Lower lobe of right lung (tissue), 2 donors: ENCODE measurements at regions not wholly inside any gene's neighbourhood (a gene's known extent, or its start where the extent isn't known, plus 50 kb on each side); places are given as distances from the start of the nearest gene placed in this dataset.

Experiments
- ATAC-seq, 2 donors: fragments of 200-7000 bp; cut with Tn5 transposase; one replicate each; pipeline ENCODE4 v1.9.1; 2020 to 2022; ENCODE audit warnings: mild to moderate bottlenecking in 2 of 2, moderate library complexity in 2 of 2
- DNase-seq: peaks from one replicate; pipeline ENCODE4 v3.0.0-alpha.2; 2020
- H3K27ac ChIP-seq: fragments of 200-600 bp; one replicate; pipeline ENCODE4 v1.8.0; 2022
- H3K27me3 ChIP-seq: fragments of 200-600 bp; one replicate; pipeline ENCODE4 v1.8.0; 2022; ENCODE audit warnings: low read depth
- H3K36me3 ChIP-seq: fragments of 200-600 bp; one replicate; pipeline ENCODE4 v1.8.0; 2022; ENCODE audit warnings: mild to moderate bottlenecking
- H3K4me1 ChIP-seq: fragments of 200-600 bp; one replicate; pipeline ENCODE4 v1.8.0; 2022
- H3K4me3 ChIP-seq: fragments of 200-600 bp; one replicate; pipeline ENCODE4 v1.8.0; 2022; ENCODE audit warnings: mild to moderate bottlenecking
- H3K9me3 ChIP-seq: fragments of 200-600 bp; one replicate; pipeline ENCODE4 v1.8.0; 2022
- intact Hi-C: fragments of 100-400 bp; cut with DNase I; formaldehyde crosslinking; loops from one replicate; pipeline ENCODE4 v1.11.0; 2022
- TF ChIP-seq, protein P1 (sequence below): fragments of 200-600 bp; IDR thresholded peaks from one replicate; pipeline ENCODE4 v1.8.0; 2022; ENCODE audit warnings: antibody characterized with exemption, mild to moderate bottlenecking
- donor health status: DM: no; HTN: yes; CAD: no; lungs with severe emphysema.

DNA sequence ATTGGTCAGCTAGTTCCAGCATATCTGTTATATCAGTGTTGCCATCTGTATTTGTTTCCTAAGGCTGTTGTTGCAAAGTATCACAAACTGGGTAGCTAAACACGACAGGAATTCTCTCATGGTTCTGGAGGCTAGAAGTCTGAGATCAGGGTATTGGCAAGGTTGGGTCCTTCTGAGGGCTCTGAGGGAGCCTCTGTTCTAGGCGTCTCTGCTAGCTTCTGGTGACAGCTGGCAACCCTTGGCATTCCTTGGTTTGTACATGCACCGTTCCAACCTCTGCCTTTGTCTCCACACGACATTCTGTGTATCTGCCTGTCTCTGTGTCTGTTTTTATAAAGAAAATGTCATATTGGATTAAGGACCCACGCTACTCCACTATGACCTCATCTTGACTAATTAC, 219.9 kb upstream of the NLRP1 start:
- DNase-seq (no peak), ATAC-seq (no peak)
- Histone ChIP-seq H3K27me3 (no peaks in the 10 kb centered on the region), H3K36me3 (no peaks in the 10 kb centered on the region), H3K27ac (no peak overlapping the region), H3K9me3 (peaks cover 9% of the 10 kb centered on the region), H3K4me1 (no peaks in the 10 kb centered on the region), H3K4me3 (no peak overlapping the region)
- intact Hi-C loops = no loop called here
- TF ChIP-seq, protein P1, sequence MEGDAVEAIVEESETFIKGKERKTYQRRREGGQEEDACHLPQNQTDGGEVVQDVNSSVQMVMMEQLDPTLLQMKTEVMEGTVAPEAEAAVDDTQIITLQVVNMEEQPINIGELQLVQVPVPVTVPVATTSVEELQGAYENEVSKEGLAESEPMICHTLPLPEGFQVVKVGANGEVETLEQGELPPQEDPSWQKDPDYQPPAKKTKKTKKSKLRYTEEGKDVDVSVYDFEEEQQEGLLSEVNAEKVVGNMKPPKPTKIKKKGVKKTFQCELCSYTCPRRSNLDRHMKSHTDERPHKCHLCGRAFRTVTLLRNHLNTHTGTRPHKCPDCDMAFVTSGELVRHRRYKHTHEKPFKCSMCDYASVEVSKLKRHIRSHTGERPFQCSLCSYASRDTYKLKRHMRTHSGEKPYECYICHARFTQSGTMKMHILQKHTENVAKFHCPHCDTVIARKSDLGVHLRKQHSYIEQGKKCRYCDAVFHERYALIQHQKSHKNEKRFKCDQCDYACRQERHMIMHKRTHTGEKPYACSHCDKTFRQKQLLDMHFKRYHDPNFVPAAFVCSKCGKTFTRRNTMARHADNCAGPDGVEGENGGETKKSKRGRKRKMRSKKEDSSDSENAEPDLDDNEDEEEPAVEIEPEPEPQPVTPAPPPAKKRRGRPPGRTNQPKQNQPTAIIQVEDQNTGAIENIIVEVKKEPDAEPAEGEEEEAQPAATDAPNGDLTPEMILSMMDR = no peak

DNA sequence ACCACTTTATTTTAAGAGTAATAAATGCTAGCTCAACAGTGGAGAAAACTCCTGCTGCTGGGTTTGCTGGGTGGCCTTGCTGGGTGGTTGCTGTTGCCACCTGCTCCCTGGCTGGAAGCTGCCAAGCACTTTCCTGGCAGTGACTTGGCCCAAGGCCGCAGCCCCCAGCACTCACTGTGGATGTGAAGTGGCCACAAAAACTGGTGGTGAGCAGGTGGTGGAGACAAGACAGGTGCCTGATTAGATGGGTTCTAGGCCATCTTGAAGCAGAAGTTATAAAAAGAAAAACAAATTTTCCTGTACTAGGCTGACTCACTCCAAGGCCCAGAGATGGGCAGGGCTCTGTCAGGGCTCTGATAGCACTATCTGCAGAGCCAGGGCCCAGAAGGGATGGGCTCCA, 224.7 kb upstream of the NLRP1 start:
- Histone ChIP-seq H3K27me3 (no peaks in the 10 kb centered on the region), H3K4me3 (no peak overlapping the region), H3K4me1 (no peaks in the 10 kb centered on the region), H3K27ac (no peak overlapping the region), H3K9me3 (peaks cover 29% of the 10 kb centered on the region), H3K36me3 (no peaks in the 10 kb centered on the region)
- intact Hi-C loops = no loop called here
- TF ChIP-seq, protein P1 = no peak
- ATAC-seq (no peak), DNase-seq (no peak)

DNA sequence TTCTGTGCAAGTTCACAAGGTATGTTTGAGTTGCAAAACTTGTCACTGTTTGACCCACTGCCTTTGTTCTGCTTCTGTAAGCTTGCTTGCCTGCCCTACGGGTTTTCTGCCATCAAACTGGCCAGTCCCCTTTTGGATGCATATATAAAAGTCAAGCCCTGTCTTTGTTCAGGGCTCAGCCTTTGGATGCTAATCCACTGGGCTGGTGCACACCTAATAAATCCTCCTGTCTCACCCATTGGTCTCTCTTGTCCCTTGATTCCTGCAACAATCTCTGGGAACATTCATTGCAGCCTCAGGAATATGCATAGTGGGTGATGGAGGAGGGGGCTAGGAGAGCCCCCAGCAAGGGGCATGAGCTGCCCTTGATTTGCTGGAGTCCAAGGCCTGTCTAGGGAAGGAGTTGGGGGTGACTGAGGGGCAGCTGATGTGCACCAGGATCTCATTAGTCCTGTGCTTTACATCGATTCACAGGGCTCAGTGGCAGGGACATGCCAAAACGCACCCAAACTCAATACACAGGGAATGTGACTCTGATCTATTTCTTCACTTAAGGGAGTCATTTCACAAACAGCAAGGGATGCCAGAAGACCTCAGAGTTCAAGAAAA, 225.4 kb upstream of the NLRP1 start:
- H3K36me3 ChIP-seq = no peaks in the 10 kb centered on the region
- H3K4me1 ChIP-seq = no peaks in the 10 kb centered on the region
- TF ChIP-seq, protein P1 = no peak
- no peak for DNase-seq
- H3K27ac ChIP-seq = no peak overlapping the region
- no peaks in the 10 kb centered on the region for H3K27me3 ChIP-seq
- no peak for ATAC-seq
- peaks cover 29% of the 10 kb centered on the region for H3K9me3 ChIP-seq
- intact Hi-C loops = no loop called here
- no peak overlapping the region for H3K4me3 ChIP-seq

DNA sequence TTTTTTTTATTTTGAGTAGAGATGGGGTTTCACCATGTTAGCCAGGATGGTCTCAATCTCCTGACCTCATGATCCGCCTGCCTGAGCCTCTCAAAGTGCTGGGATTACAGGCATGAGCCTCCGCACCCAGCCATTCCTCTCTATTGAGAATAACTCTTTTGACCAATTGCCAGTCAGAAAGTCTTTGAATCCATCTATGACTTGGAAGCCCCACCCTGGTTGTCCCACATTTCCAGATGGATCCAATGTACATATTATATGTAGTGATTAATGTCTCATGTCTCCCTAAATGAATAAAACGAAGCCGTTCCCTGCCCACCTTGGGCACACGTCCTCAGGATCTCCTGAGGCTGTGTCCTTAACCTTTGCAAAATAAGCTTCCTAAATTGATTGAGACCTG, 228.3 kb upstream of the NLRP1 start:
- H3K27me3 ChIP-seq = peaks cover 7% of the 10 kb centered on the region
- H3K4me1 ChIP-seq = no peaks in the 10 kb centered on the region
- peaks cover 29% of the 10 kb centered on the region for H3K9me3 ChIP-seq
- intact Hi-C loops = no loop called here
- DNase-seq (no peak), ATAC-seq (no peak)
- H3K36me3 ChIP-seq = no peaks in the 10 kb centered on the region
- TF ChIP-seq, protein P1 = no peak
- no peak overlapping the region for H3K4me3 ChIP-seq
- H3K27ac ChIP-seq = no peak overlapping the region

DNA sequence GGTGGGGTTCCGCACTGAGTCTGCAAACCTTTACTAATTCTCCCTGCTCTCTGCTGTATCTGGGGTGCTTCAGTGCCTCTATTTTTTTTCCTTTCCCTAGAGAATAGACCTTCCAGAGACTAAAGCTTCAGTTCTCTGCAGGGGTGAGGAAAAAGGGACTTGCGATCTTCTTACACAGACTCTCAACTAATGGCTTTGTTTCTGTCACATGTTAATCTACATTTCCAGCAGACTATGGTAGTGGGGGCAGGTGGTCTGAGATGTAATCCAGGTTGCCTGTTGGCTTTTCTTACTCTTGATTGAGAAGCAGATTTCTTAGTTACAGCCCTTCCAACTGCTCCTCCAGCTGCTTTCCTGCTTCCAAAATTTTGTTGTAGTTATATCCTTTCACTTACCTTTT, 229.0 kb upstream of the NLRP1 start:
- ATAC-seq (no peak), DNase-seq (no peak)
- H3K27ac ChIP-seq = no peak overlapping the region
- intact Hi-C loops = no loop called here
- no peaks in the 10 kb centered on the region for H3K4me1 ChIP-seq
- H3K4me3 ChIP-seq = no peak overlapping the region
- H3K36me3 ChIP-seq = no peaks in the 10 kb centered on the region
- H3K9me3 ChIP-seq = peaks cover 28% of the 10 kb centered on the region
- H3K27me3 ChIP-seq = peaks cover 7% of the 10 kb centered on the region
- TF ChIP-seq, protein P1 = no peak
